Coronary artery (tissue), 2 donors: ENCODE measurements at regions not wholly inside any gene's neighbourhood (a gene's known extent, or its start where the extent isn't known, plus 50 kb on each side); places are given as distances from the start of the nearest gene placed in this dataset.

ENCODE experiments used
- DNase-seq: peaks from one replicate; pipeline ENCODE4 v3.0.0-alpha.2; 2017; ENCODE audit warnings: low spot score
- H3K27ac ChIP-seq, 2 donors: fragments of 200-600 bp; sonication (generic); one replicate each; pipeline ENCODE4 v1.5.1; 2016 to 2019
- H3K4me3 ChIP-seq: fragments of 200-600 bp; sonication (generic); 2 replicates; pipeline ENCODE4 v1.5.1; 2016; ENCODE audit warnings: mild to moderate bottlenecking, moderate library complexity
- CTCF ChIP-seq: fragments of 200-600 bp; sonication (generic); IDR thresholded peaks from one replicate; pipeline ENCODE4 v1.5.1; 2019; ENCODE audit warnings: antibody characterized with exemption

- Histone ChIP-seq H3K4me3 (no peak overlapping the region), H3K27ac (no peak overlapping the region)
- no peak for TF ChIP-seq CTCF
- no peak for DNase-seq
Measured at GRCh38 chr12:84357314-84357713, 555.3 kb downstream of the SLC6A15 start.

- TF ChIP-seq CTCF, result no peak
- DNase-seq, result no peak
- no peak overlapping the region for H3K27ac ChIP-seq
- no peak overlapping the region for H3K4me3 ChIP-seq
Measured at GRCh38 chr12:84356224-84356623, 556.4 kb downstream of the SLC6A15 start.

GRCh38 chr12:84355561-84355960 is 557.0 kb downstream of the SLC6A15 start:
- no peak for TF ChIP-seq CTCF
- DNase-seq, result no peak
- Histone ChIP-seq H3K27ac (no peak overlapping the region), H3K4me3 (no peak overlapping the region)

GRCh38 chr12:84348582-84348981 is 564.0 kb downstream of the SLC6A15 start:
- no peak for TF ChIP-seq CTCF
- H3K27ac ChIP-seq, result no peak overlapping the region
- no peak overlapping the region for H3K4me3 ChIP-seq
- DNase-seq, result no peak

- Histone ChIP-seq H3K4me3 (no peak overlapping the region), H3K27ac (no peak overlapping the region)
- no peak for DNase-seq
- TF ChIP-seq CTCF, result no peak
Measured at GRCh38 chr12:84341467-84342193, 571.0 kb downstream of the SLC6A15 start.

GRCh38 chr12:84336231-84336630 is 576.4 kb downstream of the SLC6A15 start:
- TF ChIP-seq CTCF, result no peak
- Histone ChIP-seq H3K4me3 (no peak overlapping the region), H3K27ac (no peak overlapping the region)
- DNase-seq, result no peak

- H3K27ac ChIP-seq, result no peak overlapping the region
- no peak overlapping the region for H3K4me3 ChIP-seq
- TF ChIP-seq CTCF, result no peak
- no peak for DNase-seq
Measured at GRCh38 chr12:84329938-84330337, 582.7 kb downstream of the SLC6A15 start.
